WTC11 (cell line): ENCODE measurements at regions not wholly inside any gene's neighbourhood (a gene's known extent, or its start where the extent isn't known, plus 50 kb on each side); places are given as distances from the start of the nearest gene placed in this dataset.
"Not testable (repeated sequence)": the region's sequence is repeated elsewhere in the genome, so short reads cannot be mapped to it uniquely, and the experiment has no call there.

Source experiments
- ATAC-seq: fragments of 200-7000 bp; cut with Tn5 transposase; 2 replicates; pipeline ENCODE4 v1.10.0; 2021; ENCODE audit warnings: mild to moderate bottlenecking, moderate library complexity
- CTCF ChIA-PET: fragments of 300-600 bp; sonication (Branson Sonifier 250); formaldehyde crosslinking; loops from one replicate; lab custom pipeline; 2021; ENCODE audit warnings: antibody characterized with exemption; lab: Charles Lee
- POLR2A ChIA-PET: fragments of 350-600 bp; sonication (Branson Sonifier 250); formaldehyde crosslinking; loops from one replicate; lab custom pipeline; 2021; ENCODE audit warnings: antibody characterized with exemption; lab: Charles Lee
- DNase-seq: peaks from one replicate; pipeline ENCODE4 v3.0.0; 2021; ENCODE audit warnings: low spot score
- H3K27ac Mint-ChIP-seq: 2 replicates; pipeline ENCODE4 v1.8.0; 2021; ENCODE audit warnings: mixed read lengths
- H3K27me3 Mint-ChIP-seq: 2 replicates; pipeline ENCODE4 v1.8.0; 2021; ENCODE audit warnings: low read depth, mild to moderate bottlenecking, moderate library complexity, mixed read lengths
- H3K36me3 Mint-ChIP-seq: 2 replicates; pipeline ENCODE4 v1.8.0; 2021; ENCODE audit warnings: mixed read lengths
- H3K4me1 Mint-ChIP-seq: 2 replicates; pipeline ENCODE4 v1.8.0; 2022; ENCODE audit warnings: mixed read lengths
- H3K4me3 Mint-ChIP-seq: 2 replicates; pipeline ENCODE4 v1.8.0; 2021; ENCODE audit warnings: mild to moderate bottlenecking, moderate library complexity, mixed read lengths
- H3K9me3 Mint-ChIP-seq: 2 replicates; pipeline ENCODE4 v1.8.0; 2021; ENCODE audit warnings: mixed read lengths
- CDX4 ChIP-seq: fragments of 250-450 bp; sonication (Bioruptor Pico); IDR thresholded peaks from 2 replicates; pipeline ENCODE4 v1.9.0; 2021; ENCODE audit warnings: moderate library complexity, mild to moderate bottlenecking, inconsistent platforms, borderline replicate concordance
- CREB1 ChIP-seq: sonication (generic); formaldehyde crosslinking; IDR thresholded peaks from 2 replicates; pipeline ENCODE4 v1.8.0; 2023; ENCODE audit warnings: mild to moderate bottlenecking, missing genetic modification reagents
- IRF1 ChIP-seq: sonication (generic); formaldehyde crosslinking; IDR thresholded peaks from 2 replicates; pipeline ENCODE4 v1.8.0; 2023; ENCODE audit warnings: missing genetic modification reagents
- PRDM15 ChIP-seq: sonication (generic); formaldehyde crosslinking; IDR thresholded peaks from 2 replicates; pipeline ENCODE4 v1.8.0; 2022; ENCODE audit warnings: missing genetic modification reagents
- SMAD3 ChIP-seq: sonication (generic); formaldehyde crosslinking; IDR thresholded peaks from 2 replicates; pipeline ENCODE4 v1.8.0; 2022; ENCODE audit warnings: missing genetic modification reagents, mild to moderate bottlenecking, borderline replicate concordance
- ZNF121 ChIP-seq: sonication (generic); formaldehyde crosslinking; IDR thresholded peaks from 2 replicates; pipeline ENCODE4 v1.8.0; 2023; ENCODE audit warnings: missing genetic modification reagents

GRCh38 chr15:77936567-77936966 is 140.9 kb downstream of the TBC1D2B start:
- H3K4me3 Mint-ChIP-seq, CTCF ChIA-PET, POLR2A ChIA-PET, DNase-seq, ATAC-seq, H3K27ac Mint-ChIP-seq, H3K36me3 Mint-ChIP-seq, H3K9me3 Mint-ChIP-seq, H3K27me3 Mint-ChIP-seq: not testable (repeated sequence)
- peak; percentile 90 for TF ChIP-seq ZNF121 (CRISPR knock-in tag)
- TF ChIP-seq, all 79 proteins: peak for 1; not testable (repeated sequence) for 78
- peaks cover 10% of the 10 kb centered on the region for H3K4me1 Mint-ChIP-seq

DNA sequence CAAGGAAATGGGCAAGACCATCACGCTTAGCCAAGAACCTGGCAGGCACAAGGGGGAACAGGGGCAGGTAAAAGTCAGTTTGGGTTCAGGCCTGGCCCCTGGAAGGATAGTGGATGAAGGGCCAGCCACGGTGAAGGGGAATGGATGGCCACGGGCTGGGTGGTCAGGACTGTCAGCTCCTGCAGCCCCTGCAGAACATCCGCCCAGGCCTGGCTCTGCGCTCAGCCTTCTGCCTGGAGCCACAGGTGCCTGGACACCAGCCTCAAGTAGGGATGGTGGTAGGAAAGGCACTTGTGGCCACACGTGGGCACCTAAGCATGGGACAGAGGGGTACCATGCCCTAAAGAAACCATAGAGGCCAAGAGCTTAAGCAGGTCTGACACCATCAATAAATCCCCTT is 143.0 kb downstream of the TBC1D2B start:
- H3K27me3 Mint-ChIP-seq, H3K9me3 Mint-ChIP-seq, H3K36me3 Mint-ChIP-seq, H3K4me3 Mint-ChIP-seq, ATAC-seq, POLR2A ChIA-PET, DNase-seq, H3K27ac Mint-ChIP-seq: not testable (repeated sequence)
- CTCF ChIA-PET, result interaction anchor here (1.1 kb wide), 1 partner anchor 24 kb away, joined by 3 read pairs; no protein-coding TSS in a partner anchor
- H3K4me1 Mint-ChIP-seq, result peaks cover 18% of the 10 kb centered on the region

DNA sequence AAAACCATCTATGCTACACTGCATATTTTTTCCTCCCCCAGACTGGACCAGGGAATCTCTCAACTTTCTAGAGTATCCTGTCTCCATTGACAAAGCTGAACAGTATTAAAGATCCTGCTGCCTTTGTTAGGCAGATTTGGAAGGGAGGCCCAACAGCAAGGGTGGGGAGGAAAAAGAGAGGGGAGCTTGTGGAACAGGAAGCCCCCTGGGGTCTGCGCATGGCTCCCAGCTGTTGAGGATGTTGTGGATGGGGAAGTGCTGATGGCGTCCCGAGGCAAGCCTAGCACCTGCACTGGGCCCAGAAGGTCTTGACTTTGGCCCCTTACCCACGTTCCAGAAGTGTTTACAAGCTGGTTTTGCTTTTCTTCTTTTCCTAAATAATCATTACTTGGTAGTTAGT is 146.6 kb downstream of the TBC1D2B start:
- DNase-seq, result peak; percentile 40
- H3K36me3 Mint-ChIP-seq, H3K4me3 Mint-ChIP-seq, H3K9me3 Mint-ChIP-seq, POLR2A ChIA-PET, H3K27ac Mint-ChIP-seq, ATAC-seq, H3K27me3 Mint-ChIP-seq: not testable (repeated sequence)
- H3K4me1 Mint-ChIP-seq, result peaks cover 32% of the 10 kb centered on the region
- CTCF ChIA-PET, result interaction anchor here (1.1 kb wide), 1 partner anchor 20 kb away, joined by 3 read pairs; no protein-coding TSS in a partner anchor

- POLR2A ChIA-PET, H3K4me3 Mint-ChIP-seq, H3K9me3 Mint-ChIP-seq, ATAC-seq, H3K27me3 Mint-ChIP-seq, DNase-seq, H3K36me3 Mint-ChIP-seq: not testable (repeated sequence)
- peaks cover 32% of the 10 kb centered on the region for H3K4me1 Mint-ChIP-seq
- H3K27ac Mint-ChIP-seq, result peak overlapping the region; percentile 85
- CTCF ChIA-PET, result interaction anchor here (1.1 kb wide), 1 partner anchor 20 kb away, joined by 3 read pairs; no protein-coding TSS in a partner anchor
Observed at GRCh38 chr15:77930490-77930889, 147.0 kb downstream of the TBC1D2B start.

DNA sequence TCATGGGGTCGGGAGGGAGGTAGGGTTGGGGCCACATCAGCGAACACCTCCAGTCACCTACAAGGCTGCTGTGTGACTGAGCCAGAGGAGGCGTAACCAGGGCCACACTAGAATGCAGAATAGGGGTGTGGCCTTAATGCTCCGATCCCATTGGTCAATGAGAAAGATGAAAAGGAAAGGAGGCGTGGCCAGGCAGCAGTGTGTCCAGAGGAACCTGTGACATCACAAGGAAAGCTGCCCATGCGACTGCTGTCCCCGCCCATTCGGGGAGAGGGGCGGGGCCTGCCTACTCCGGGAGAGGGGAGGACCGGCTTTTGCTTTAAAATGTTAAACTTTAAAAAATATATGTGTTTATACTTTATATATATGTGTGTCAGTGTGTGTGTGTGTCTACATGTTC is 150.7 kb downstream of the TBC1D2B start:
- H3K27ac Mint-ChIP-seq, H3K9me3 Mint-ChIP-seq, POLR2A ChIA-PET, ATAC-seq, H3K27me3 Mint-ChIP-seq, H3K36me3 Mint-ChIP-seq: not testable (repeated sequence)
- peak overlapping the region; percentile 47 for H3K4me3 Mint-ChIP-seq
- CTCF ChIA-PET, result interaction anchor here (0.7 kb wide), 1 partner anchor 16 kb away, joined by 3 read pairs; no protein-coding TSS in a partner anchor
- H3K4me1 Mint-ChIP-seq, result peaks cover 36% of the 10 kb centered on the region
- peak; percentile 70 for DNase-seq

- H3K9me3 Mint-ChIP-seq, DNase-seq, H3K36me3 Mint-ChIP-seq, H3K27ac Mint-ChIP-seq, ATAC-seq, H3K4me3 Mint-ChIP-seq, POLR2A ChIA-PET, H3K27me3 Mint-ChIP-seq, CTCF ChIA-PET: not testable (repeated sequence)
- peaks cover 37% of the 10 kb centered on the region for H3K4me1 Mint-ChIP-seq
Observed at GRCh38 chr15:77926296-77926695, 151.2 kb downstream of the TBC1D2B start.

GRCh38 chr15:77925101-77925500 is 152.4 kb downstream of the TBC1D2B start:
- DNase-seq, H3K36me3 Mint-ChIP-seq, H3K4me3 Mint-ChIP-seq, CTCF ChIA-PET, H3K27me3 Mint-ChIP-seq, H3K9me3 Mint-ChIP-seq, H3K27ac Mint-ChIP-seq, ATAC-seq, POLR2A ChIA-PET: not testable (repeated sequence)
- peaks cover 33% of the 10 kb centered on the region for H3K4me1 Mint-ChIP-seq

DNA sequence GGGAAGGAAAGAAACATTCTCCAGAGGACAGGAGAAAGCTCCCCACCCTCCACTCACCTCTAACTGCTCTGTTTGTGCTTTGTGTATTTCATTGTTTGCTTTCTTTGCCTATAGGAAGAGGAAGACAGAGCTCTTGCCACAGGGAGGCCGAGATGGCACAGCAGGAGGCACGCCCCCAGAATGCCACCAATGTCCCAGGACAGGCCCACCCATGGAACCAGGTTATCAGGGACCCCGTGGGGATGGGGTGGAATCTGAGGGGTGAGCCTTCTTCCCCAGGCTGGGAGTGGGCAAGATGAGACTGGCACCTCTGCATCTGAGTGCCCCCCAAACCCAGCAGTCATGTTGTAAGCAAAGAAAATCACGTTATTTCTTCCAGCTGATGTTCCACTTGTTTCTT is 155.8 kb downstream of the TBC1D2B start:
- POLR2A ChIA-PET, result no interaction called here
- Mint-ChIP-seq H3K4me1 (peaks cover 23% of the 10 kb centered on the region), H3K36me3 (no peaks in the 10 kb centered on the region), H3K9me3 (no peaks in the 10 kb centered on the region; the same call in 1 of the 2 replicates), H3K4me3 (no peak overlapping the region), H3K27me3 (no peaks in the 10 kb centered on the region), H3K27ac (no peak overlapping the region)
- ATAC-seq (no peak), DNase-seq (no peak)
- CTCF ChIA-PET, result interaction anchor here (0.6 kb wide), 1 partner anchor 186 kb away, joined by 3 read pairs; no protein-coding TSS in a partner anchor
- no peak for TF ChIP-seq PRDM15
- no peak for TF ChIP-seq CREB1
- no peak for TF ChIP-seq CDX4 (CRISPR knock-in tag)
- no peak for TF ChIP-seq SMAD3 (CRISPR knock-in tag)
- no peak for TF ChIP-seq IRF1 (CRISPR knock-in tag)
